Kidney (tissue), 13 donors: ENCODE measurements at regions not wholly inside any gene's neighbourhood (a gene's known extent, or its start where the extent isn't known, plus 50 kb on each side); places are given as distances from the start of the nearest gene placed in this dataset.

ENCODE experiments used
- DNase-seq, 5 donors: peaks; one replicate each; pipeline ENCODE4 v3.0.0-alpha.2; 2013 to 2020
- FAIRE-seq: peaks from 2 replicates; lab custom pipeline; 2012; peaks lifted over from hg19 to GRCh38; lab: Jason Lieb, UNC
- H3K27ac ChIP-seq, 2 donors: one replicate each; pipeline ENCODE4 v1.7.0; 2013; ENCODE audit warnings: low read depth in 2 of 2, low read length in 2 of 2, inconsistent platforms in 1 of 2
- H3K27me3 ChIP-seq: one replicate; pipeline ENCODE4 v1.7.1; 2013; ENCODE audit warnings: low read length, inconsistent platforms; ENCODE audit not compliant: control insufficient read depth, insufficient read depth
- H3K36me3 ChIP-seq, 3 donors: one replicate each; pipeline versions ENCODE4 v1.7.0 to v1.7.1; 2013; ENCODE audit warnings: low read length in 3 of 3, control low read depth in 1 of 3, inconsistent platforms in 1 of 3; ENCODE audit not compliant: insufficient read depth in 3 of 3, control insufficient read depth in 2 of 3
- H3K4me1 ChIP-seq, 3 donors: one replicate each; pipeline versions ENCODE4 v1.7.0 to v1.7.1; 2013; ENCODE audit warnings: low read length in 3 of 3, inconsistent platforms in 1 of 3, low read depth in 1 of 3; ENCODE audit not compliant: control insufficient read depth in 2 of 3, insufficient read depth in 2 of 3
- H3K4me3 ChIP-seq, 3 donors: one replicate each; pipeline versions ENCODE4 v1.7.0 to v1.8.1; 2013; ENCODE audit warnings: low read length in 3 of 3, control low read depth in 1 of 3, inconsistent platforms in 1 of 3
- H3K9ac ChIP-seq, 3 donors: one replicate each; pipeline versions ENCODE4 v1.7.0 to v1.7.1; 2013; ENCODE audit warnings: low read length in 3 of 3, control low read depth in 1 of 3, inconsistent platforms in 1 of 3
- H3K9me3 ChIP-seq, 3 donors: one replicate each; pipeline versions ENCODE4 v1.7.0 to v1.7.1; 2013; ENCODE audit warnings: low read length in 3 of 3, control low read depth in 1 of 3, inconsistent platforms in 1 of 3; ENCODE audit not compliant: control insufficient read depth in 2 of 3, insufficient read depth in 1 of 3
- intact Hi-C: fragments of 100-400 bp; cut with DNase I; formaldehyde crosslinking; loops from one replicate; pipeline ENCODE4 v1.11.1; 2022
- TF ChIP-seq, protein P1 (sequence below): IDR thresholded peaks from 3 replicates; pipeline ENCODE4 v1.5.1; 2012; ENCODE audit warnings: mild to moderate bottlenecking, moderate library complexity, borderline replicate concordance; ENCODE audit not compliant: insufficient read depth; ENCODE audit errors: extremely low read depth
- donor health status: control.
- donor health status: control.
- donor health status: control.
- donor health status: control.
- donor health status: control.
- donor health status: DM: yes; HTN: yes; CAD: no.
- donor health status: Normal renal cell carcinoma (clear cell type).

DNA sequence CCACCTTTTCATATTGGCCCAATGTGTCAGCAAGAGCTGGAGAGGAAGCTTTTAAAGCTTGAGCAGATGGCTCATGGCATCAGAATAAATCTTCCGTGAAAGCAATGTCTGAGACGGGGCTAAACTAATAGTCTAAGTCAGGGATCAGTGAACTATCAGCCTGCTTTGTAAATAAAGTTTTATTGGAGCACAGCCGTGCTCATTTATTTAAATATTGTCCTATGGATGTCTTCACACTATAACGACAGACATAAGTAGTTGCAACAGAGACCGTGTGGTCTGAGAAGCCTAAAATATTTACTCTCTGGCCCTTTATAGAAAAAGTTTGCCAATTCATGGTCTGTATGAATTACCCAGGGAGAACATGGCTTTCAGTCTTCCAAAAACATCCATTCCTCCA lies 85.6 kb upstream of the SLC44A1 start:
- H3K36me3 ChIP-seq: no peaks in the 10 kb centered on the region
- no peak overlapping the region for H3K27ac ChIP-seq
- H3K27me3 ChIP-seq: no peaks in the 10 kb centered on the region
- intact Hi-C loops: loop anchor here (10.0 kb wide), 1 partner anchor 294 kb away; no protein-coding TSS in a partner anchor
- no peaks in the 10 kb centered on the region for H3K9me3 ChIP-seq
- DNase-seq (no peak), FAIRE-seq (no peak)
- H3K4me3 ChIP-seq: no peak overlapping the region
- no peaks in the 10 kb centered on the region for H3K4me1 ChIP-seq
- H3K9ac ChIP-seq: no peak overlapping the region
- TF ChIP-seq, protein P1, sequence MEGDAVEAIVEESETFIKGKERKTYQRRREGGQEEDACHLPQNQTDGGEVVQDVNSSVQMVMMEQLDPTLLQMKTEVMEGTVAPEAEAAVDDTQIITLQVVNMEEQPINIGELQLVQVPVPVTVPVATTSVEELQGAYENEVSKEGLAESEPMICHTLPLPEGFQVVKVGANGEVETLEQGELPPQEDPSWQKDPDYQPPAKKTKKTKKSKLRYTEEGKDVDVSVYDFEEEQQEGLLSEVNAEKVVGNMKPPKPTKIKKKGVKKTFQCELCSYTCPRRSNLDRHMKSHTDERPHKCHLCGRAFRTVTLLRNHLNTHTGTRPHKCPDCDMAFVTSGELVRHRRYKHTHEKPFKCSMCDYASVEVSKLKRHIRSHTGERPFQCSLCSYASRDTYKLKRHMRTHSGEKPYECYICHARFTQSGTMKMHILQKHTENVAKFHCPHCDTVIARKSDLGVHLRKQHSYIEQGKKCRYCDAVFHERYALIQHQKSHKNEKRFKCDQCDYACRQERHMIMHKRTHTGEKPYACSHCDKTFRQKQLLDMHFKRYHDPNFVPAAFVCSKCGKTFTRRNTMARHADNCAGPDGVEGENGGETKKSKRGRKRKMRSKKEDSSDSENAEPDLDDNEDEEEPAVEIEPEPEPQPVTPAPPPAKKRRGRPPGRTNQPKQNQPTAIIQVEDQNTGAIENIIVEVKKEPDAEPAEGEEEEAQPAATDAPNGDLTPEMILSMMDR: no peak

DNA sequence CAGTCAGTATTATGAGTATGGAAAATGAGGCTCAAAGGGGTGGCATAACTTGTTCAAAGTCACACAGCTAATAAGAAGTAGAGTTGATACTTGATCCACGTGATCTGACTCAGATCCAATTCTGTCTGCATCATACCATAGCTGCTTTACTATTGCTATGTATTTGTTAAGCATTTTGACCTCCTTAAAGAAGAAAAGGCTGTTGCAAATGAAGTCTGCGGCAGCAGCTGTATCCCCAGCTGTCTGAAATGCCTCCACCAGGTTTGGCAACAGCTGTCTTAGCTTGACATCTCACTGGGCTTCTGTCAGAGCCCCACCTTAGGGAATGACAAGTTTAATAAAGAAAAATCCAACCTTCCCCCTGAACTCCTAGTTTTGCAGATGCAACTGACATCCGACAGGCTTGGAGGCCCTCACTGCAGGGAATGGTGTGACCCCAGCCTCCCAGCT lies 75.6 kb upstream of the SLC44A1 start:
- no peak overlapping the region for H3K27ac ChIP-seq
- H3K36me3 ChIP-seq: no peaks in the 10 kb centered on the region
- no peak overlapping the region for H3K9ac ChIP-seq
- TF ChIP-seq, protein P1: no peak
- H3K4me3 ChIP-seq: no peak overlapping the region
- H3K27me3 ChIP-seq: no peaks in the 10 kb centered on the region
- FAIRE-seq (no peak), DNase-seq (peak in 1 of 5 donors; percentile 35)
- no peaks in the 10 kb centered on the region for H3K4me1 ChIP-seq
- intact Hi-C loops: no loop called here
- no peaks in the 10 kb centered on the region for H3K9me3 ChIP-seq

DNA sequence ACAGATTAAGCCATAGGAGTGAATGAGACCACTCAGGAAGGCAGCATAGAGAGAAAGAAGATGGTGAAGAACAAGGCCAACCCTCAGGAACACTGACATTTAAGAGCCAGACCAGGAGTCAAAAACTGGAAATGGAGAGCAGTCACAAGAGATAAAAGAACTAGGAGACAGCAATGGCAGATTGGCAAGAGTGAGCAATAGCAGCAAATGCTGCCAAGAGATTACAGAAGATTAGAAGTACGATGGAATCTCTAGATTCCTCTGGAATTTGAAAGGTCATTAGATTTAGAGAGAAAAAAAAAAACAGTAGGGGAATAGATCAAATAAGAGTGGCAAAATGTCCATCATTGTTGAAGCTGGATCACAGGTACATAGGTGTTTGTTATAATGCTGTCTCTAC lies 73.4 kb upstream of the SLC44A1 start:
- Histone ChIP-seq H3K9me3 (no peaks in the 10 kb centered on the region), H3K9ac (no peak overlapping the region), H3K4me1 (no peaks in the 10 kb centered on the region), H3K4me3 (no peak overlapping the region), H3K27me3 (no peaks in the 10 kb centered on the region), H3K27ac (no peak overlapping the region), H3K36me3 (no peaks in the 10 kb centered on the region)
- no peak for DNase-seq
- TF ChIP-seq, protein P1: no peak
- FAIRE-seq: no peak
- intact Hi-C loops: loop anchor here (10.0 kb wide), 1 partner anchor 244 kb away; no protein-coding TSS in a partner anchor

DNA sequence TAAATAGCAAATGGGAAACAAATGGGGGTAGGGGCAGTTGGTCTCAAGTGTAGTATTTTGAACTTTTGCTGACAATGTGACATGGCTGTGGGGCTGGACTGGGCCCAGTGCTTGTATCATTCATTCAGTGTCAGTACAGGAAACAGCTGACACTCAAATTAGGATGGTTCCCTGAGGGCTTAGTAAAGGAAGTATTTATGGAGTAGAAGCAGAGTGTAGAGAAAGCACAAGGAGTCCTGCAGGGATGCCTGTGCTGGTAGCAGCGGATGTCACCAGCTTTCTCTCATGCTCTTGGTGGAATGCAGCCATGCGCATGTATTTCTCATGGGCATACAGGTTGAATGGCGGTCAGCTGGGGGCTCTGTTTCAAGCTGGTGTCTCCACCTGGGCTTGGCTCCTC lies 72.9 kb upstream of the SLC44A1 start:
- FAIRE-seq (no peak), DNase-seq (no peak)
- Histone ChIP-seq H3K9ac (no peak overlapping the region), H3K27me3 (no peaks in the 10 kb centered on the region), H3K4me1 (no peaks in the 10 kb centered on the region), H3K36me3 (no peaks in the 10 kb centered on the region), H3K4me3 (no peak overlapping the region), H3K27ac (no peak overlapping the region), H3K9me3 (no peaks in the 10 kb centered on the region)
- intact Hi-C loops: loop anchor here (10.0 kb wide), 1 partner anchor 243 kb away; no protein-coding TSS in a partner anchor
- TF ChIP-seq, protein P1: no peak
